HK-2 (cell line): ENCODE measurements at regions not wholly inside any gene's neighbourhood (a gene's known extent, or its start where the extent isn't known, plus 50 kb on each side); places are given as distances from the start of the nearest gene placed in this dataset.

Experiments
- DNase-seq: peaks from one replicate; pipeline ENCODE4 v3.0.0-alpha.2; 2018; ENCODE audit not compliant: unreplicated experiment

DNA sequence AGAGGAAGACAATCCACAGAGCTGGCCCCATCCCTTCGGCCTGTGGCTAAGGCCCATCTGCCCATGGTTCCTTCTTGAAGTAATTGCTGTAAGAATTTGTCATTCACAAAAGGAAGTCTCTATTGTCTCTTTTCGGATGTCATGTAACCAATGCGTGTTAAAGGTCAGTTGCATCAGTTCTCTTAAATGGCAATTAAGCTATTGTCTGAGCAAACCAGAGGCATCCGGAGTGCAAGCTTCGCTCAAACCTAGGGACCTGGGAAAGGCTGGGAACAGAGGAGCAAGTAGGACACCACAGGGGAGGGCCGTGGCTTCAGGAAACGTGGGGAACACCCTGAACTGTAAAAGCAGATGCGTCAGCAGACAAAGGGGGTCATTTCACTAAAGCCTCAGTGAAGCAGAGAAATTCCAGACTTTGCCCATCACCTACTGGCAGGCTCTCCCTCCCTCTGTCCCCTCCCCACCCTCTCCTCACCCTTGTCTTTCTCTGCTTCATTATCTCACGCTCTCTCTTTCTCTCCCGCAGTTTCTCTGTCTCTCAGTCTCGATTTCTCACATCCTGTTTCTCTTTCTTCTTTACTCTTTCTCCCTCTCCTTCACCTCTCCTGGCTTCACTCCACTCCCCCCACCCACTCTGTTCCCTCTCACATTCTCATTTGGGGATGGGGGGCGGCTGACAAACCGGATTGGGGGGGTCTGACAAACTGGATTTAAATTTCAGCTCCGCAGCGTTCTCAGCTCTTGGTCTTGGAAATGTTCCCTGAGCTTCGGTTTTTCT, 204.6 kb upstream of the TNP1 start:
- DNase-seq: no peak

DNA sequence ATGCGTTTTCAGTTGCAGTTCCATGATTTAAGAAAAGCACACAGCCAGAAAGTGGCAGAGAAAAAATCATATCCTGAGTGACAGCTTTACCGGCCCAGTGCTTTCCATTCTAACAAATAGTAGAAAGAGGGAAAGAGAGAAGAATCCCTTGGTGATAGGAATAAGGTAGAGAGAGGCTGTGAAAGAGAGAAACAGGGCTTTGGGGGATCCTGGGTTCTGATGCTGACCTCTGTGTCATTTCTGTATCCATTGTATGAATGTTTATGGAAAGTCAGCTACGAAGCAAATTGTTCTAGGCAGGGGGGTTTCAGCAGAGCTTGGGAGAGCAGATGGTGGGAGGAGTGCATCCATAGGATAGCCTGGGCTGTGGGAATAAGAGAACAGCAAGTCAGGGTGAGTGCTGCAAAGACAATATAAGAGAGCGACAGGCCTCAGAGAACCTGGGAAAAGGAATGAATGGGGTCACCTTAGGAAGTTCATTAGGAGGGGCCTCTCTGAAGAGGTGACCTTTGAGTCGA, 203.4 kb upstream of the TNP1 start:
- DNase-seq: no peak

DNA sequence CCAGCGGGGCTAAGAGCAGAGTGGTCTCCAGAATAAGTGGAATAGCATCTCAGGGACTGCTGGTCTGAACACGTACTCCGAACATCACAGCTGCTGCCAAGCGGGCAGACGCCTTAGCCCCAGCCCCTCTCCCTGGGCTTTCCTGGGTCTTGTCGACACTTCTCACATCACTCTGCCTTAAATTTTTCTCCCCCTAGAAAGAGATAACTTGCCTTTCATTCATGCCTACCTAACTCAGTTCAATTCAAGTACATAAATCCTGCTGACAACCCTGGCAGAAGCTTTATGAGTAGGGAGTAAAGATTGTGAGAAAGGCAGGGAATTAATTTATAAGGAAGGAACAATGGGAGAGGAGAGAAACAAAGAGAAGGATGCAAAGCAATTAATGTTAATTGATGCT, 202.9 kb upstream of the TNP1 start:
- no peak for DNase-seq

DNA sequence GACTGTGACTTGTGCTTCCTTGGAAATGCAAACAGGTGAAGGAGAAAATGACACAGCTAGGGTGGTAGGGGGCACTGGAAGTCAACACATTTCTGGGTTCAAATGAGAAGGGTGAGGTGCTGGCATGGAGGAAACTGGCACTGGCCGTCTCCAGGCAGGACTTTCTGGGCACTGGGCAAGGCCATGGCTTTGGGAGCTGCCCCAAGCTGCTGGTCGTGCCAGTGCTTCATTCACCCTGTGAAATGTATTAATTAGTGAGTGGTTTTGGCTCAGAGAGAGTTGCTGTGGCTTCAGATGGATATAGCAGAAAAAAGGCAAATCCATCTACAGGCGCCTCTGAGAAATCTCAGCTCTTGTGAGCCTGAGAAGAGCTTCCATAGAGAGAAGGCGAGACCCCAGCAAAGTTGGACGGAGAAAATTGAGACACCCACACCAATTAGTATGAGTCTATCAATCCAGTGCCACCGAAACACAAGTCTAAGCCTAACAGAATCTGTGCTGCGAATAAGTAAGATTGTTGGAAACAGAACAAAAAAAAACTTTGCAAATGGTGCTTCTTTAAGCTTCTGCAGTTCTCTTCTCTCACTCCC, 202.1 kb upstream of the TNP1 start:
- no peak for DNase-seq

DNA sequence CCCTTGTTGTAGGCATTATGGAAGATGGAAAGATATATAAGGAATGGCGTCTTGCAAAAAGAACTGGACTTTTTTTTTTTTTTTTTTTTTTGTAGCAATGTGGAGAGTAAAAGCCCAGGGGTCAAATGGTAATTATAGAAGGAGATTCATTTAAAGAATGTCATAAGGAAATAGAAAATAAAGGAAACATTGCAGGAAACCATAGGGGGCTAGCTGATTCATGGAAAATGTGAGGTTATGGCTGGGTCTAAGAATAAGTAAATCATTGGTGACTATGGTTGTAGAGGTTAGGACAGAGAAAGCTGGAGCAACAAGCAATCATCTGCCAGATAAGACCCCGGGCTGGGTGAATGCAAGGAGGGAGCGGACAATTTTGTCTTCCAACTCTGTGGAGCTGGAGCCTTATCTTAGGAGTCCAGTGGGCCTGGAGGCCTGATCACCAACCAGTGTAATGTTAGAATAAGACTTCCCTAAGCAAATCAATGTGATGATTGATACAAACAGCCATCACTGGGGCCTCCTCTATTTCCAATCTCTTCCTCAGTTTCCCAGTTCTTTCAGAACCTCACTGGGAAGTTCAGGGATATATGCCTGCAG, 201.2 kb upstream of the TNP1 start:
- DNase-seq: no peak

- DNase-seq: no peak
These were observed 200.7 kb upstream of the TNP1 start for GRCh38 chr2:217060516-217060915.

GRCh38 chr2:217058791-217059755, 199.2 kb upstream of the TNP1 start:
- no peak for DNase-seq

DNA sequence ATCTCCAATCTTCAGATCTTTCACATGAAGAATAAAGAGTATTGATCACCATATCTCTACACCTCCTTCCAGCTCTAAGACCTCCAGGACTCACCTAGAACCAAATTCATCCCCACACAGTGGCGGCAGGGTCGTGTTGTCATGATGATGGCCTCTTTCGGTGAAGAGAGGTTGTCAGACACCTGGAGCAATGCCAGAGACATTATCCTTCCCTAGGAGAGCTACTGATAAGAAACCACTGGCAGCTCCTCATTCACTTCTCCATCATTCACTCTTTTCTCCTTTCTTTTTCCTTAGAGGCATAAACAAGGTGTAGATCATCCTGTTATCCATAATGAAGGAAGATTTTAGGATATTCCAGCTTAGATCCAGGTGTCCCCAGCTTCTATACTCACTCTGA, 197.9 kb upstream of the TNP1 start:
- DNase-seq: no peak

DNA sequence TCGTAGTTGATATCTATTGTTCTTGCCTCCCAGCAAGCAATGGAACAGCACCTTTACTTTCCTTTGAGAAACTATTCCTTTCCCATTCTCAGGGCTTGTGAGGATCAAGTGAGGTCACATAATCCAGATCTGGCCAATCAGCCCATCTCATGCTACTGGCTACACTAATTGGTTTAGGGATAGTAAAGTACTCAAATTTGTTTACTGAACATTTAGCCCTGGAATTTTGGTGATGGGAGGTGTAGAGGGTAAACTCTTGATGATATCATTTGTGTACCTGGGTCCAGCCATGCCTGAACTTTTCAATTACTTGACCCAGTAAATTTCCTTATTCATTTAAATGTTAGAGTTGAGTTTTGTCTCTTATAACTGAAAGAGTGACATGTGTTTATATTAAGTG, 195.8 kb upstream of the TNP1 start:
- DNase-seq: no peak

DNA sequence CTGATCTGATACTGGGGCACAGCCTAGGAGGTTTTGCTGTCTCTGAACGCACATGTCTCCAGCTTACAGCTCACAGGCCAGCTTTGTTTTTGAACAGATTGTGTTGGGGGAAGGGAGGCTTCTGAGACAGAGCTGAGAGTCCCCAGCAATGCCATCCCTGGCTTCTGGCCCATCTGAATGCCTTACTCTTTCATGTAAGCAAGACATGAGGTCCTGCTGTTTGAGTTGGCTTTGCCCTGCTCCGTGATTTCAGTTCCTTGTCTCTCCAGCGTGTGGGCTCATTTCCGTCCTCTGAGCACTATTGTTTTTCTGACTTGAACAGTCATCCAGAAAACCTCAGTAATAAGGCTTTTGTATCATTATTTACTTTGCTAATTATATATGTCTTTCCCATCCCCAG, 194.9 kb upstream of the TNP1 start:
- DNase-seq: no peak

DNA sequence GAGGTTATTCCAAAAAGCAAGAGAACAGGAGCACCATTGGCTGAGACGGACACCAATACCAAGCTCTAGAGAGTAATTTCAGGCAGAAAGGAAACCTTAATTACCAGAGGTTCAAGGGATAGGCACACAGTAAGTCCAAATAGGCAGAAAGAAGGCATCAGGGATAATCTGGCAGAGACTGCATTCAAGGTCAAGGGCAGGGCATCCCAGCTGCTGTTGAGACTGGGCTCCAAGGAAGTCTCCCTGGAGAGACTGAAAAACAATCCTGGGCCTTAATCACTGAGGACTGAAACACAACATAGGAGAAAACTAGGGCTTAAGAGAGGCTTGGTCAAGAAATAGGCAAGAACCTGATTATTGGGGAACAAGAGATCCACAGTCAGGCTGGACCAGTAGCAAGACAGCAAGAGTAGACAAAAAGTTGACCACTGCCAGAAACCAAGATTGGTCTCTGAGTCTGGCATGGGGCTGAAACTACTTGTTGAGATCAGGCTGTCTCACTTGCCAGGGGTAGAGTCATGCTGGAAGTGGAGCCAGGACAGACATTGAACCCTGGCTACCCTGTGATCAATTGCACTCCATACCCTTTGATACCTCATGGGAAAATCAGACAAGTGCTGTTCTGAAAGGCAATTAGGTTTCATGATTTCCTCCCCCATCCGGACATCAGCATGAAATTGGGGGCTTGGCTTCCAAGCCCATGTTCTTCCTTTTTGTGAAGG, 193.2 kb upstream of the TNP1 start:
- DNase-seq: no peak

- no peak for DNase-seq
These were observed 191.6 kb upstream of the TNP1 start for GRCh38 chr2:217051416-217051815.

DNA sequence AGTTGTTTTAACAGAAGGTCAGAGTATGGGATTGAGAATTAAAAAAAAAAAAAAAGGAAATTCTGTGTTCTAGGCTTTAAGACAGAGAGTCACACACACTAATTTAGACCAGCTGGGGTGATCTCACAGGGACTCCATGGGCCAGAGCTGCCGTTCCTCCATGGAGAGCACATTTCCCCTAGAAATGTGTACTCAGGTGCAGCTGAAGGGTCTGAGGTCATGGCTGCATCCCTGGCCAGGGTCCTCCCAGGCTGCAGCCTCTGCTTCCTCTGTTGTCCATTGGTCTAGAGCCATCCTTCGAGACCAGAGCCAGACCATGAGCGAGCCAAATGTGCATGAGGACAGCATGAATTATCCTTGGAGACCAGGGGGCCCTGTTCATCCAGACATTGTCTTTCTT, 190.1 kb upstream of the TNP1 start:
- DNase-seq: no peak

GRCh38 chr2:217049422-217049821, 189.6 kb upstream of the TNP1 start:
- no peak for DNase-seq

GRCh38 chr2:217048730-217049129, 188.9 kb upstream of the TNP1 start:
- no peak for DNase-seq

DNA sequence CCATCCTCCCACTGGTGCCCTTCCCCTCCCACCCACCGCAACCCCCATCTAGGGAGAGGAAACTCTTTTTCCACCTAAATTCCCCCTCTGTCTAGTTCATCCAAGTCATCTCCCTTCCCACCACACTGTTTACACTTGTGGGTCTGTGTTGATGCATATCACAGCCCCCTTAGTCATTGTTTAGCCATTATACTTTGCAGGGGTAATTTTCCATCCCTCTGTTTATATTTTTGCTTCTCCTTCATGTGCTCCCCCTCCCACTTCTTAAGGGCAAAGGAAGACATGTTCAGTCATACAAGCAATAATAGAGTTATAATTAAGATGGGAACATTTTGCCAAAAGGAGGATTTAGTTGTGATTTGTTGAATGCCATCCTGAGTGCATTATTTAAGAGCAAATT, 187.8 kb upstream of the TNP1 start:
- no peak for DNase-seq

GRCh38 chr2:217047209-217047608, 187.3 kb upstream of the TNP1 start:
- no peak for DNase-seq

GRCh38 chr2:217045700-217046475, 186.0 kb upstream of the TNP1 start:
- no peak for DNase-seq

DNA sequence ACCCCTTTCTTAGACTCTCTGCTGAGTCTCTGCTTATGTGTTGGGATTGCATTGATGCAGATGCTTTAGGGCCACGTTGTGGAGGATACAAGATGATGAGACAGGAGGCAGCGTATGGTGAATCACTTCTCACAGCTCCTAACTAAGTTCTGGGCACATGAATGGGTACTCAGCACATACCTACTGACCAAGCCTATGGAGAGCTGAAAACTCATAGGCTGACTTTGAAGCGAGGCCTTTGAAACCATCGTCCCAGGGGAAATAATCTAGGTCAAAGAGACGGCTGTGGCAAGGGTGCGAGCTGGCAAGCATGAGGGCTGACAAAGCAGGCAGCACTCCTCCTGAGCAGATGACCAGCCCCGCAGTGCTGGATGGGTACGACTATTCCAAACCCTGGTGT, 180.2 kb upstream of the TNP1 start:
- DNase-seq: no peak

DNA sequence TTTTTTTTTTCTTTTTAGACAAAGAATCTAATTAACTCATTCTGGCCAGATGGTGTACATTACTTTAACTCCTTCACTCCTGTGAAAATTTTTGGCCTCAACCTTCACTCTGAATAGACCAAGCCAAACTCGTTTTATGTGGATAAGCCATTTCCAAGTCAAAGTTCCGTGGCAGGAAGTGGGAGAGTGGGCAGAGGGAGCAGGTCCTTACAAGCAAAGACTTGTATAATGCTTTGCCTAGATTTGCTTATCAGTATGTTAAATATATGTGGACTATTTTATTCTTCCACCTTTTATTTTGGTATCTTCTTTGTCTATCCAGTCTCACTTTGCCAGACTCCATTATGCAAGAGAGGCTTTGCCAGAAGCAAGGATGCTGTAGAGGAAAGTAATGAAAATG, 178.1 kb upstream of the TNP1 start:
- DNase-seq: no peak

DNA sequence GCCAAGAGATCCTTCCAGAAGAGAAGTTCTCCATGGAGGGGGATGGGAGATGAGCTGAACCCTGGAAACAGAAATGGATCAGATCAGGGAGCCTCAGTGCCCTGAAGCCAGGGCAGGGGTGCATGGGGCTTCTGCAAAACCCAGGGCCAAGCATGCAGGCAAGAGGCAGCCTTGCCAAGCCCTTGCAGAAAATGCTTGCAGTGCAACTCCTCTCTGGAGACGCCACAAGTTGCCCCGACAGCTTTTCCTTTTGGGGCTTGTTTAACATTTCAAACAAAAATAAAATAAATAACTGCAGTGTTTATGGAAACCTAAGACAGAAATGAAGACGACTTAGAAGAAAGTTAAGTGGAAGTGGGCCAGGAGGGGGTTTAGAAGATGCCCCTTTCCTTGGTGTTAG, 177.5 kb upstream of the TNP1 start:
- no peak for DNase-seq
